Fibroblast of pulmonary artery (primary cell): ENCODE measurements at regions not wholly inside any gene's neighbourhood (a gene's known extent, or its start where the extent isn't known, plus 50 kb on each side); places are given as distances from the start of the nearest gene placed in this dataset.

Experiments
- DNase-seq: peaks from one replicate; pipeline ENCODE4 v3.0.0-alpha.2; 2010; ENCODE audit warnings: low read depth
- H3K4me3 ChIP-seq: replicated peaks from 2 replicates; pipeline ENCODE4 v1.5.1; 2011; ENCODE audit warnings: low read depth, mild to moderate bottlenecking, control low read depth, low read length, moderate library complexity
- TF ChIP-seq, protein P1 (sequence below): IDR thresholded peaks from 2 replicates; pipeline ENCODE4 v1.5.1; 2011; ENCODE audit warnings: mild to moderate bottlenecking, control low read depth, low read length, inconsistent platforms; ENCODE audit errors: missing control alignments

DNA sequence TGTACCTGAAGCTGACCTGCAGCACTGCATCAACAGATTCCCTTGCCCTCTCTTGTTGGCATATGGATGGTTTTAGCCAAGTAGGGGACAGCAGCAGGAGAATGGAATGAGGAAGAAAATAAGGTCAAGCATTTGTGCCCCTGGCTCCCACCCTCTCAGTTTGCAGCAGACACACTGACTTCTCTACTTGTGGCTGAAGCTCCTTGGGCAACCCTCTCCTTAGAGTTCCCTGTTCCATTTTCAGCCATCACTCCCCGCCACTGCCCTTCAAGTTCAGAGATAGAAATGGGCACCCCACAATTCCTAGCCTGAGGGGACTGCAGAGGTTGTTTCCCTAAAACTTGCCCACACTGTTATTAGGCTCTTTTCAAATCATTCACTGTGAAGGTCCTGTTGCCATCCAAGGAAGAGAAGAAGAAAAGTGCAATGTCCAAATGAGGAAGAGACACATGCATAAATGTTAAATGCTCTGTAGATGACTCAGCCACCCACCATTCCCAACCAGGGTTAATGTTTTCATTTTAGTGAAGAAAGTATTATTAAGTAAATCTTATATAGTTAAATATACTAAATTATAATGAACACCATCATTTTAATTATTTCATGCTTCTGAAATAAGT is 295.9 kb upstream of the UBE2E2 start:
- H3K4me3 ChIP-seq, result no peak overlapping the region
- DNase-seq, result no peak
- TF ChIP-seq, protein P1, sequence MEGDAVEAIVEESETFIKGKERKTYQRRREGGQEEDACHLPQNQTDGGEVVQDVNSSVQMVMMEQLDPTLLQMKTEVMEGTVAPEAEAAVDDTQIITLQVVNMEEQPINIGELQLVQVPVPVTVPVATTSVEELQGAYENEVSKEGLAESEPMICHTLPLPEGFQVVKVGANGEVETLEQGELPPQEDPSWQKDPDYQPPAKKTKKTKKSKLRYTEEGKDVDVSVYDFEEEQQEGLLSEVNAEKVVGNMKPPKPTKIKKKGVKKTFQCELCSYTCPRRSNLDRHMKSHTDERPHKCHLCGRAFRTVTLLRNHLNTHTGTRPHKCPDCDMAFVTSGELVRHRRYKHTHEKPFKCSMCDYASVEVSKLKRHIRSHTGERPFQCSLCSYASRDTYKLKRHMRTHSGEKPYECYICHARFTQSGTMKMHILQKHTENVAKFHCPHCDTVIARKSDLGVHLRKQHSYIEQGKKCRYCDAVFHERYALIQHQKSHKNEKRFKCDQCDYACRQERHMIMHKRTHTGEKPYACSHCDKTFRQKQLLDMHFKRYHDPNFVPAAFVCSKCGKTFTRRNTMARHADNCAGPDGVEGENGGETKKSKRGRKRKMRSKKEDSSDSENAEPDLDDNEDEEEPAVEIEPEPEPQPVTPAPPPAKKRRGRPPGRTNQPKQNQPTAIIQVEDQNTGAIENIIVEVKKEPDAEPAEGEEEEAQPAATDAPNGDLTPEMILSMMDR, result no peak

DNA sequence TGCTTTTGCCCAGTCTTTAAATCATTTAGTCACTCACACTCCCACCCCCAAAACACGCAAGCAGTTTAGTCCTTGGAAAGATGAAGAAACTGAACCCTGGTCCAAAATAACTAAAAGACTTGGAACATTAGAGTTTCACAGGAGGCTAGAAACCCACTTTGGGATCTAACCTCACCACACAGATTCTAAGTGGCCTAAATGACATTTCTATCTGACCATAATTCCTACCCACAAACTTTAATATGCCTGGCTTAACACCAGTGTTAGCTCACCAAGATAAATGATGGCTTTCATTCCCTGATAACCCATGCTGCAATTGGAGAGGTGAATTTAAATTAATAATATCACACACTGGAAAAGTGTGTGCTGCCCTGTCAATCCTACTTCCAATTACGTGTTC is 295.3 kb upstream of the UBE2E2 start:
- no peak overlapping the region for H3K4me3 ChIP-seq
- no peak for DNase-seq
- TF ChIP-seq, protein P1, result no peak

DNA sequence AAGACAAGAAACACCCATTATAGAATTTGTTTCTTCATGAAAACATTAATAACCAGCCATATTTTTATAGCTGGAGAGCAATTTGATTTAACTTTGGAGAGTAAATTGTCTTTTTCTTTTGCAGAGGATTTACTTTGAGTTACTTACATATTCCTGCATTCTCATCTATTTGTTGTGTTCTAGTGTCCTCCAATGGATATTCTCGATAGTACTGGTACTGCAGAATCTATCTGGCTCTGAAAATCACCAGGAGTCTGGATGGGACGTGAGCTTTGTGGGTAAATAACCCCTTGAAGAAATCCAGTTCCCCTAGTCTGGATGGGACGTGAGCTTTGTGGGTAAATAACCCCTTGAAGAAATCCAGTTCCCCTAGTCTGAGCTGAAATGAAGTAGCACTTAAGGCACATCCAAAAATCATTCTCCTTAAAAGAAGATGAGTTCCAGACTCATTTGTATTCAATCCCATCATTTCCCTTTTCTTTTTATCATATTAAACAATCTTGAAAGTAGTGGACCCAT is 294.1 kb upstream of the UBE2E2 start:
- H3K4me3 ChIP-seq, result no peak overlapping the region
- TF ChIP-seq, protein P1, result no peak
- DNase-seq, result no peak

DNA sequence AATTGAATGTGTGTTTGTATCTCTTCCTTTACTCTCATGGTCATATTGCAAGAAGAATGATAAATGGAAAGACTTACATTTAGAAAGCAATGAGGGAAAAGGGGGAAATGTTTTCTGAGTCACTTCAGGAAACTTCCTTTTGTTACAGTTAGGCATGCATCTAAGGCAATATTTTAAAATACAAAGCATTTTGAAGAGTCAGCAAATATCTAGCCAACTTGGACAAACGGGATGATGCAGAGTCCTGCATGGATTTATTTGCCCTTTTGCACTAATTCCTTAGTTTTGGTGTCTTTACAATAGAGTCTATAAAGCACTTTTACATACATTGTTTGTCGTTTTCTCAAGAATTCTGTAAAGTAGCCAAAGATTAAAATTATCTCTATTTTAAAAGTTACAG is 286.2 kb upstream of the UBE2E2 start:
- TF ChIP-seq, protein P1, result no peak
- H3K4me3 ChIP-seq, result no peak overlapping the region
- no peak for DNase-seq

DNA sequence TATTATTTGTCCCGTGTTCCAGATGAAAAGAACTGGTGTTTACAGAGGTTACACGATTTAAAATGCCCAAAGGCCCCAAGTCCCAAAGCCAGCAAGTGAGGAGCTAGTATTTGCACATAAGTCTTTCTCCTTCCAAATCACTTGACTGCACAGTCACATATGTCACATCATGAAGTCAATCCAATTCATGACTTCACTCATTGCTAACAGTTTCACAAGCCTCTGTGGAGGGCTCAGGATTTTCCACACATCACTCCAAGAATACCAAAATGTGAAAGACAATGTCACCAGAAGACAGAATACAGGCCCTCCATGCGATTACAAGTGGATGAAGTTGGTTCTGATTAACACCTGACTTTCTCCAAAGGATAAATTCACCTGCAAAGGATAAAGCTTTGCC is 283.1 kb upstream of the UBE2E2 start:
- DNase-seq, result no peak
- no peak overlapping the region for H3K4me3 ChIP-seq
- TF ChIP-seq, protein P1, result no peak

DNA sequence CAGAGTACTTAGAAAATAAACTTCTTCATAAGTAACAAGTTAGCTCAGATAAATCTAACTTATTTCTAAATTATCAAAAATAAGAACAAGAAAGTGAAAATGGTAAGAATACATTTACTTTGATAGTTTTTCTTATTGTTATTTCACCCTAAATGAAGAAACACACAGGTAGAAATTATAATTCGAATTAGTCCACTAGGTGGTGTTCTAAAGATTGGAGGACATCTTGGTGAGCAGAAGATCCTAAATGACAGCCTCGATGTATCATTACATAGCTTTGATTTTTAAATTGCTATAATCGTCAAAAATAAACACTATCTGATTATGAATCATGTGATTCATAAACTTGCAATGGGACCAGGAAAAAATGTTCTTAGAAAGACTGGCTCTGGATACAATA is 280.8 kb upstream of the UBE2E2 start:
- DNase-seq, result peak; percentile 27
- TF ChIP-seq, protein P1, result peak; percentile 30
- H3K4me3 ChIP-seq, result no peak overlapping the region

DNA sequence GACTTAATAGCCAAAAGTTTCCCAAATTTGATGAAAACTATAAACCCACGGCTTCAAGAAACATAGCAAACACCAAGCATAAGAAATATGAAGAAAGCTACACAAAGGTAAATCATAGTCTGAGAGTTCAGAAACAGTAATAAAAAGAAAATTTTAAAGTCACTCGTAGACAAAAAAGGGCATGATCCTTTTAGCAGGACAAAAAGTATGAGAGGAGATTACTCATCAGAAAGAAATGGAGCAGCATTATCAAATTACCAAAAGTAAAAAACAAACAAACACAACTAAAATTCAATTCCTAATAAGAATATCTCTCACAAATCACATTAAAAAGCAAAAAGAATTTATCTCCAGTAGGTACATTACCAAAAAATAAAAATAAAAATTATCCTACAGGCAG is 279.4 kb upstream of the UBE2E2 start:
- no peak overlapping the region for H3K4me3 ChIP-seq
- DNase-seq, result no peak
- TF ChIP-seq, protein P1, result no peak
